Stimulated activated CD8-positive, alpha-beta memory T cell treated with anti-CD3 and anti-CD28 coated beads, Interleukin-15, amount 100 ng/mL, for 24 hours (primary cell): ENCODE measurements at regions not wholly inside any gene's neighbourhood (a gene's known extent, or its start where the extent isn't known, plus 50 kb on each side); places are given as distances from the start of the nearest gene placed in this dataset.
"Not testable (repeated sequence)": the region's sequence is repeated elsewhere in the genome, so short reads cannot be mapped to it uniquely, and the experiment has no call there.

Experiments used
- DNase-seq: peaks from one replicate; pipeline ENCODE4 v3.0.0-alpha.2; 2020; ENCODE audit warnings: low read depth

- no peak for DNase-seq
These were observed 438.0 kb upstream of the NFE2L3 start for GRCh38 chr7:25714013-25714412.

- DNase-seq = no peak
These were observed 435.6 kb upstream of the NFE2L3 start for GRCh38 chr7:25716421-25716820.

GRCh38 chr7:25718596-25718995 is 433.4 kb upstream of the NFE2L3 start:
- no peak for DNase-seq

- no peak for DNase-seq
These were observed 432.7 kb upstream of the NFE2L3 start for GRCh38 chr7:25719190-25719896.

- DNase-seq = no peak
These were observed 431.6 kb upstream of the NFE2L3 start for GRCh38 chr7:25720427-25720826.

- no peak for DNase-seq
These were observed 429.1 kb upstream of the NFE2L3 start for GRCh38 chr7:25722856-25723255.

GRCh38 chr7:25725451-25725850 is 426.5 kb upstream of the NFE2L3 start:
- no peak for DNase-seq

- no peak for DNase-seq
These were observed 425.7 kb upstream of the NFE2L3 start for GRCh38 chr7:25726170-25726780.

- DNase-seq = no peak
These were observed 425.2 kb upstream of the NFE2L3 start for GRCh38 chr7:25726781-25727311.

- DNase-seq = no peak
These were observed 424.6 kb upstream of the NFE2L3 start for GRCh38 chr7:25727446-25727845.

- DNase-seq = no peak
These were observed 424.1 kb upstream of the NFE2L3 start for GRCh38 chr7:25727876-25728275.

GRCh38 chr7:25731068-25731845 is 420.7 kb upstream of the NFE2L3 start:
- DNase-seq = no peak

- no peak for DNase-seq
These were observed 420.2 kb upstream of the NFE2L3 start for GRCh38 chr7:25731846-25732245.

- no peak for DNase-seq
These were observed 419.2 kb upstream of the NFE2L3 start for GRCh38 chr7:25732766-25733217.

- no peak for DNase-seq
These were observed 416.2 kb upstream of the NFE2L3 start for GRCh38 chr7:25735674-25736242.

- DNase-seq = no peak
These were observed 413.5 kb upstream of the NFE2L3 start for GRCh38 chr7:25738528-25738927.

- no peak for DNase-seq
These were observed 412.9 kb upstream of the NFE2L3 start for GRCh38 chr7:25739143-25739542.

- no peak for DNase-seq
These were observed 409.7 kb upstream of the NFE2L3 start for GRCh38 chr7:25742316-25742715.

GRCh38 chr7:25743670-25744451 is 408.1 kb upstream of the NFE2L3 start:
- not testable (repeated sequence) for DNase-seq

- no peak for DNase-seq
These were observed 401.1 kb upstream of the NFE2L3 start for GRCh38 chr7:25750744-25751508.

- no peak for DNase-seq
These were observed 399.8 kb upstream of the NFE2L3 start for GRCh38 chr7:25752154-25752553.
